Activated CD8-positive, alpha-beta memory T cell treated with anti-CD3 and anti-CD28 coated beads, Interleukin-2, amount 50 U/mL, for 24 hours (primary cell): ENCODE measurements at regions not wholly inside any gene's neighbourhood (a gene's known extent, or its start where the extent isn't known, plus 50 kb on each side); places are given as distances from the start of the nearest gene placed in this dataset.
"Not testable (repeated sequence)": the region's sequence is repeated elsewhere in the genome, so short reads cannot be mapped to it uniquely, and the experiment has no call there.

ENCODE experiments used
- DNase-seq: peaks from one replicate; pipeline ENCODE4 v3.0.0-alpha.2; 2020; ENCODE audit errors: extremely low read depth

DNA sequence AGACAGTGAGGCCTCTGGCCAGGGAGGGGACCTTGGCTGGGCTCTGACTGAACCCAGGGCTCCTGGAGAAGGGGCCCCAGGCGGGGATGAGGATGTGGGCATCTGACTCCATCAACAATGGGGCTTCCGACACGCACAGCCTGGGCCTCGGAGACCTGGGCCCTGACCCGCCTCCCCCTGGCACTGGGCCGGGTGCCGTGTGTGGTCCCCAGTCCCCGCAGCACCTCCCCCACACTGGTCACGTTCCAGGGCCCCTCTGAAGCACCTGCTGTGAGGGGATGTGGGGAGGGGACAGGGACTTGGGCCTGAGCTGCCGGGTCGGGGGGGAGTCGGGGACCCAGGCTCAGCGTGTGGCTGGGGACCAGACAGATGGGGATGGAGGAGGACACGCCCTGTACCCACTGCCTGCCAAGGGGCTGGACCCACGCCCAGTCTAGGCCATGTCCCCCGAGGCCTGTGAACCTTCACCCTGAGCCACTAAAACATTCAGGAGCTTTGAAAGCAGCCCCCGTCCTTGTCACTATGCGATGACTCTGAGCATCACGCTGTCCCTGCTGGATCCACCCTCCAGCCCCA, 165.8 kb downstream of the TMEM121 start:
- not testable (repeated sequence) for DNase-seq

DNA sequence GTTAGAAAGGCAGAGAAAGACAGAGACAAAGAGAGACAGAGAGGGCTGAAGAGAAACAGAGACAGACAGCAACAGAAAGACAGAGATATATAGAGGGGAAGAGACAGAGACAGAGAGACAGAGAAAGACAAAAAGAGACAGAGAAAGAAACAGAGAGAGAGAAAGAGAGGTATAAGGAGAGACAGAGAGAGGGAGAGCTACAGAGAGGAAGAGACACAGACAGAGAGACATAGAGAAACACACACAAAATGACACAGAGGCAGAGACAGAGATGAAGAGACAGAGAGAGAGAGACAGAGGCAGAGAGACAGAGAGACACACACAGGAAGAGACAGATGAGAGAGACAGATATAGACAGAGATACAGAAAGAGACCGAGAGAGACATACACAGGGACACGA, 168.6 kb downstream of the TMEM121 start:
- no peak for DNase-seq

DNA sequence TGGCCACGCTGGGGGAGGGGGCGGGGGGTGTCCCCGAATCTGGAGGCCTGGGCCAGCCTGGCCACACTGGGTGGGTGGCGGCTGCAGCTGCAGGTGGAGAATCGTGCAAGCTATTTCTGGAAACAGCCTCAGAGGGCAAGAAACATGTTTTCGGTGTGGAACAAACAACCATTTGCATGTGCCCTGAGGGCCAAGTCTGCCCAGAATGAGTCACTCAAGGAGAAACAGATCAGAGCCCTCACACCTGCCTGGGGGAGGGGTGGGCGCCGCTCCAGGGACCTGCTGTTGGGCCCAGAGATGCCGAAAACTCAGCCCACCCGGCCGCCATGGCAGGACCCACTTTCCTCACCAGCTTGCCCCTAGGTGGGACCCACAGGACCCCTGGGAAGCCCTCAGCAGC, 170.0 kb downstream of the TMEM121 start:
- not testable (repeated sequence) for DNase-seq

DNA sequence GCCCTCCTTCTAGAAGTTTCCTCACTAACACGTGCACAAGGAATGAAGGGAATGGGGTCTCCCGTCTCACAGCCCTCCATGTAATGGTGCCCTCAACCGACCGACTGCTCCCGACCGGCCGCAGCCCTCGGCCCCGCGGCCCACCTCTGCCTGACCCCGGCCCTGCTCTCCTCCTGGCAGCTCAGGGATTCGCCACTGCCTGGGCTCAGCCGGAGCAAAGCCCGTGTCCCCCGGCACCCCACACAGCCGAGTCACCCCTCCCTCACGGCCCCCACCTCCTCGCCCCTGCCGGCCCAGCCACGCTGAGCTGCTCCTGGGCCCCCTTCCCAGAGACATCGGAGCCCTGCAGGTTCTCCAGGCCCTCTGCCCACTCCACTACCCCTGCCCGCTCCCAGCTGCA, 171.0 kb downstream of the TMEM121 start:
- not testable (repeated sequence) for DNase-seq

DNA sequence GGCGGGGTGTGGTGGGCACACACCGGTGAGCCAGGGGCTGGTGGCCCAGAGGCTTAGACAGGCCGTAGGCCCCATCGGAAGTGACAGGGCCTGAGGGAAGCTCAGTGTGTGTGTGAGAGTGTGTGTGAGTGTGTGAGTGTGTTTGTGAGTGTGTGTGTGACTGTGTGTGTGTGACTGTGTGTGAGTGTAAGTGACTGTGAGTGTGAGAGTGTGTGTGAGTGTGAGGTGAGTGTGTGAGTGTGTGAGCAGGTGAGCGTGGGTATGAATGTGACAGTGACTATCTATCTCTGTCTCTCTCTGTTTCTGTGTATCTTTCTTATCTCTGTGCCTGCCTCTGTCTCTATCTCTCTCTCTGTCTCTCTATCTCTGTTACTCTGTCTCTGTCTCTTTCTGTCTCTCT, 171.6 kb downstream of the TMEM121 start:
- DNase-seq: not testable (repeated sequence)

DNA sequence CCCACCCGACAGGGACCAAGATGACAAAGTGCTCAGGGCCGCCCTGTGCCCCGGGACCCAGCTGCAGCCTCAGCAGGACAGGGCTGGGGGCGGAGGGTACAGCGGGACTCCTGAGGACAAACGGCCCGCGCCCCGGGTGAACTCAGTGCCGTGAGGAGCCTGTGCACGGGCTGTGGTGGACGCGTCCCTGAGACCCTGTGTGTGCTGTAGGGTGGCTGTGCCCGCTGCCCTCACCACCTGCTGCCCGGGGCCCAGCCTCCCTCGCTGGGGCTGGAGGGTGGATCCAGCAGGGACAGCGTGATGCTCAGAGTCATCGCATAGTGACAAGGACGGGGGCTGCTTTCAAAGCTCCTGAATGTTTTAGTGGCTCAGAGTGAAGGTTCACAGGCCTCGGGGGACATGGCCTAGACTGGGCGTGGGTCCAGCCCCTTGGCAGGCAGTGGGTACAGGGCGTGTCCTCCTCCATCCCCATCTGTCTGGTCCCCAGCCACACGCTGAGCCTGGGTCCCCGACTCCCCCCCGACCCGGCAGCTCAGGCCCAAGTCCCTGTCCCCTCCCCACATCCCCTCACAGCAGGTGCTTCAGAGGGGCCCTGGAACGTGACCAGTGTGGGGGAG, 172.7 kb downstream of the TMEM121 start:
- DNase-seq: not testable (repeated sequence)

DNA sequence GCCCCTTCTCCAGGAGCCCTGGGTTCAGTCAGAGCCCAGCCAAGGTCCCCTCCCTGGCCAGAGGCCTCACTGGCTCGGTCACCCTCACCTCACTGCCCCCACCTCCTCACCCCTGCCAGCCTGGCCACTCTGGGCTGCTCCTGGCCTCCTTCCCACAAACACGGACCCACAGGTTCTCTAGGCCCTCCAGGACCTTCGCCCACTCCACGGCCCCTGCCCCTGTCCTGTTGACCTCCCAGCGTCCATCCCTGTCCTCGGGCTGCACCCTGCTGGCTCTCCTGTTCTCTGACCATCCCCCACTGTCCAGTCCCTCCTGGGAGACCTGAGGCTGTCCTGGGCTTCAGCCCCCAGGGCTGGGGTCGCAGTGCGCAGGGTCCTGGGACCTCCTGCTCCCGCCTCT, 173.3 kb downstream of the TMEM121 start:
- DNase-seq: not testable (repeated sequence)

DNA sequence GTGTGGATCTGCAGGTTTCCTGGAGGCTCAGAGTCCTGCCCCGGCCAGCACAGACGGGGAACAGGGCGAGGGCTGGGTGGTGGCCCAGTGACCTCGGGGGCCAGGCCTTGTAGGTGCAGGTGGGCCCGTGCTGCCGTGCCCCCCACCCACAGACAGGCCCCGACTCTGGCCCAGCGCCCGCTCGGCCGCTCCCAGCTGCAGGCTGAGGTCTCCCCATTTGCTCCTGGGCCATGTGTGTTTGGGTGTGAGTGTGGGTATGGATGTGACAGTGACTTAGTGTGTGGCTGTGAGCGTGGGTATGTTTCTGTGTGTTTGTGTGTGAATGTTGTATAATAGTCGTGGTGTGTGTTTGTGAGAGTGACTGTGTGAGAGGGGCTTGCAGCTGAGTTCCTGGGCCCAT, 173.8 kb downstream of the TMEM121 start:
- not testable (repeated sequence) for DNase-seq

DNA sequence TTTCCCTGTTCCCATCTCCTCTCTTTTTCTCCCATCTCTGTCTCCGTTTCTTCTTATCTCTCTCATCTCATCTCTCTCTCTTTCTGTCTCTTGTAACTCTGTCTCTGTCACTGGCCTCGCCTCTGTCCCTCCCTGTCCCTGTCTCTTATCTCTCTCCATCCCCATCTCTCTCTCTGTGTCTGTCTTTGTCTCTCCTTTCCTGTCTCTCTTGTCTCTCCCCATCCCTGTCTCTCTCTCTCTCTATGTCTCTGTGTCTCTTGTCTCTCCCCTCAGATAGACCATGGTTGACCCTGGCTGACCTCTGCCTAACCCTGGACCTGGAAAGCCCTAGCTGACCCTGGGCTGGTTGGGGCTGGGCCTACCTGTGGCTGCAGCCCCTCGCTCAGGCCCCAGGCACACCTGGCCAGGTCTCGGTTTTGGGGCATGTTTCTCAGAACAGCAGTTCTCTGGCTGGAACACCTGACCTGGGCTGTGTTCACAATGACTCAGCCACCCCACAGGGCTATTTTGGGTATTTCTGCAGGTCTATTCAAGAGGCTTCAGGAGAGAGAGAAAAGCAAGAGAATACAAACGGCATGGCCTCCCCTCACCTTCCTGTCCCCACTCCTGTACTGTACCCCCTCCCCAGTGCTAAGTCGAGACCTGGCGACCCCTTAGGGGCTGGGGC, 174.4 kb downstream of the TMEM121 start:
- DNase-seq: no peak

DNA sequence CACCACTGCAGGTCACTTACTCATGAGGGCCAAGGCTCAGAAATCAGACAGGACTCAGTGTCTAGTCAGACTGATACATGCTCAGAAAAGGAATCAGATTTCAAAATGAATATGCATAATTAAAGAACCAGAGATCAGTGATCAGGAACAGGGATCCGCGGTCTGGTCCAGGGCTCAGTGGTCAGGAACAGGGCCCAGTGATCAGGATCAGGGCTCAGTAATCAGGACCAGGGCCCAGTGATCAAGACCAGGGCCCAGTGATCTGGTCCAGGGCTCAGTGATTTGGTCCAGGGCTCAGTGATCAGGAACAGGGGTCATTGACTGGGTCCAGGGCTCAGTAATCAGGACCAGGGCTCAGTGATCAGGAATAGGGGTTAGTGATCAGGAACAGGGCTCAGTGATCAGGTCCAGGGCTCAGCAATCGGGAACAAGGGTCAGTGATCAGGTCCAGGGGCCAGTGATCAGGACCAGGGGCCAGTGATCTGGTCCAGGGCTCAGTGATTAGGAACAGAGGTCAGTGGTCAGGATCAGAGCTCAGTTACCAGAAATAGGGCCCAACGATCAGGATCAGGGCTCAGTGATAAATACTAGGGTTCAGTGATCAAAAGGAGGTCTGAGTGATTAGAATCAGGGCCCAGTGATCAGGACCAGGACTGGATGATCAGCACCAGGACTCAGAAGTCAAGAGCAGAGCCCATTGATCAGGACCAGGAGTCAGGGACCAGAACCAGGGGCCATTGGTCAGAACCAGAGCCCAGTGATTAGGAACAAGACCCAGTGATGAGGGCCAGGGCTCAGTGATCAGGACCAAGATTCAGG, 175.3 kb downstream of the TMEM121 start:
- no peak for DNase-seq

DNA sequence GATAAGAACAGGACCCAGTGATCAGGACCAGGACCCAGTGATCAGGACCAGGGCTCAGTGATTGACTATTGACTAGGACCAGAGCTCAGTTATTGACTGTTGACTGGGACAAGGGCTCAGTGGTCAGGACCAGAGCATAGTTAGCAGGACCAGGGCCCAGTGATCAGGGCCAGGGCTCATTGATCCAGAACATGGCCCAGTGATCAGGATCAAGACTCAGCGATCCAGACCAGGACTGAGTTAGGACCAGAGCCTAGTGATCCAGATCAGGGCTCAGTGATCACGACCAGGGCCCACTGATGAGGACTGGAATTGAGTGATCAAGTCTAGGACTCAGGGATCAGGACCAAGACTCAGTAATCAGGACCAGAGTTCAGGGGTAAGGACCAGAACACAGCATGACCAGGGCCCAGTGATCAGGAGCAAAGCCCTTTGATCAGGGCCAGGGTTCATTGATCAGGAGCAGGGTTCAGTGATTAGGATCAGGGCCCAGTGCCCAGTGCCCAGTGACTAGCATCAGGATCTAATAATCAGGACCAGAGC, 176.0 kb downstream of the TMEM121 start:
- DNase-seq: no peak

DNA sequence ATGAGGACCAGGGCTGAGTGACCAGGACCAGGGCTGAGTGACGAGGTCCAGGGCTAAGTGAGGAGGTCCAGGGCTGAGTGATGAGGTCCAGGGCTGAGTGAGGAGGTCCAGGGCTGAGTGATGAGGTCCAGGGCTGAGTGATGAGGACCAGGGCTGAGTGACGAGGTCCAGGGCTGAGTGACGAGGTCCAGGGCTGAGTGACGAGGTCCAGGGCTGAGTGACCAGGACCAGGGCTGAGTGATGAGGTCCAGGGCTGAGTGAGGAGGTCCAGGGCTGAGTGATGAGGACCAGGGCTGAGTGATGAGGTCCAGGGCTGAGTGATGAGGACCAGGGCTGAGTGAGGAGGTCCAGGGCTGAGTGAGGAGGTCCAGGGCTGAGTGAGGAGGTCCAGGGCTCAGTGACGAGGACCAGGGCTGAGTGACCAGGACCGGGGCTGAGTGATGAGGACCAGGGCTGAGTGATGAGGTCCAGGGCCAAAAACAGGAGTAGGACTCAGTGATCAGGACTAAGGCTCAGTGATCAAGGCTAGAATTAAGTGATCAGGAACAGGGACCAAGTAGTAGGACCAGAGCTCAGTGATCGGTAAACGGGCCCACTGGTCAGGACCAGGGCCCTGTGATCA, 176.8 kb downstream of the TMEM121 start:
- not testable (repeated sequence) for DNase-seq

DNA sequence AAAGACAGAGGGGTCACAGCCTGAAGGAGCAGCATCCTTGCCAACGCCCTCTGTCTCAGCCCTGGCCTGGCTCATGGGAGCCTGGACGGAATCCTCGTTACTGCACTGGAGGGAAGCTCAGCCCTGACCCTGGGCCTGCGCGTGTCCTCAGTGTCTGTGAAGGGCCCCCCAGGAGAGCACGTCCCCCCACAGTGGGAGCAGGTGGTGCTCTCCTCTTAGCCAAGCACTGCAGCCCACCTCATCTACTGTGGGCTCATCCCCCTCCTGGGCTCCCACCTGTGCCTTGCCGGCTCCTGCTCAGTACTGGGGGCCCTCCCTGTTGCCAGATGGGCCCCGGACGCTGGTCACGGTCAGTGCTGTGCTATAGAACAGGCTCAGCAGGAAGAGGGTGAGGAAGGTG, 177.7 kb downstream of the TMEM121 start:
- not testable (repeated sequence) for DNase-seq

DNA sequence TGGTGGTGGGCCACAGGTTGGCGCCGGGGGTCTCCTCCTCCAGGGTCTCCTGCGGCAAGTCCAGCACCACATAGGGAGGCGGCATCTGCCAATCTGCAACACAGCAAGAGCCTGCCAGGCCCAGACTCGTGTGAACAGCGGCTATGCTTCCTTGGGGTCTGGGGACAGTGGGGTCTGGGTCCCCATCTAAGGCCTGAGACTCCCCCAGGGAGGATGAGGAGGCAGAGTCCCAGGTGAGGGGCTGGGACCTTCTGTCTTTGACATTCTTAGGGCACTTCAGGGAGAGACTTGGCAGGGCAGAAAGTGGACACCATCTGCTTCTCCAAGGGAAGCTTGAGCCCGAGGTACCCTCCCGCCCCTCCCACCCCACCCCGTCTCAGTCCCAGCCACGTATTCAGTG, 178.1 kb downstream of the TMEM121 start:
- not testable (repeated sequence) for DNase-seq

DNA sequence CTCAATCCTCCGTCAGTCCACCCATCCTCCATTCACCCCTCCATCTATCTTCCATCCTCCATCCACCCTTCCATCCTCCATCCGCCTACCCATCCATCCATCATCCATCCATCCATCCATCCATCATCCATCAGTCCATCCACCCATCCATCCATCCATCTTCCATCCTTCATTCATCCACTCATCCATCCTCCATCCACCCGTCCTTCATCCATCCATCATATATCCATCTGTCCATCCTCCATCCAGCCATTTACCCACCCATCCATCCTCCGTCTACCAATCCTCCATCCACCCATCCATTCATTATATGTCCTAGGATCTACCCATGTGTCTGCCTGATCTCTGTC, 179.1 kb downstream of the TMEM121 start:
- not testable (repeated sequence) for DNase-seq

DNA sequence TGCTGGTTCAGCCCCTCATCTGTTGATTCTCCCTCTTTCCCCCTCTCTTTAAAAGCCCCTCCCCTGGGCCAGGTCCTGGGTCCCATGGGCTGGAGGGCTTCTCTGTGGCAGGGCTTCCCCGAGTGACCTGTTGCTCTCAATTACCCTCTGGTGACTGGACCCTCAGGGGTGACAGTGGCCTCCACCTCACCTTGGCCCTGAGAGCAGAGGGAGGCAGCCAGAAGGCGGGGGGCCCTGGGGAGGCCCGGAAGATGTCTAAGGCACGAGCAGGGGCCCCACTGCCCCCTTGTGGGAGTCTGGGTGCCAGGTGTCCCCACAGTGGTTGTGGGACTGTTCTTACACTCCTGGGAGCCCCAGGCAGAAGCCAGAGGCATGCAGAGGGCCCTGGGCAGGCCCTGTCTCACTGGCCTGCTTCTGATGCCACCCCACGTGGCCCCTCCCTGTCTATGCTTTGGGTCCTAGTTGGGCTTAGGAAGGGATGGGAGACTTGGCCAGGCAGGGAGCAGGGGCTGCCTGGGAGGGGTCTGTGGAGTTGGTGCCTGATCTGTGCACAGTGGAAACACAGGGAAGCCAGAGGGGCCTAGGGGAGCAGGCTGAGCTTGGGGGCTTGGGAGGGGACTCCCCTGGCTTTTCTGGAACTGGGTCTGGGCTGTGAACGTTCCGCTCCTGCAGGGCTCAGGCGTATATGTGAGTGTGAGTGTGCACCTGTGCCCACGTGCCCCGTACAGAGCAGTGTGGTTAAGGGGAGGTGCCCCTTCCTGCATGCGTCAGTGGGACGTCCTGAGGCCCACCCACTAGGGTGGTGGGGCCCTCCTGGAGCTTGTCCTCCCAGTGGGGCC, 179.7 kb downstream of the TMEM121 start:
- not testable (repeated sequence) for DNase-seq

DNA sequence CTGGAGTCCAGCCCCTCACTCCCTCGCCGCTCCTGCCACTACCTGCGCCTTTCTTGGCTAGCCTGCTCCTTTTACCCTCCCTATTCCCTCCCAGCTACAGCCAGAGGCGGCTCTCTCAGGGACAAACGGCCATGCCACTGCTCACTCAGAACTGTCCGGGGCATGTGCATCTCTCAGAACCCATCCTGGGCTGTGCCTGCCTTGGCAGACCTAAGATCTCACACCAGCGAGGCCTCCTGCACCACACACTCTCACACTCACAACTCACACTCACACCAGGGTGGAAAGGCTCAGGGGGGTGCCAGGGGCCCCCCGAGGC, 180.3 kb downstream of the TMEM121 start:
- not testable (repeated sequence) for DNase-seq

DNA sequence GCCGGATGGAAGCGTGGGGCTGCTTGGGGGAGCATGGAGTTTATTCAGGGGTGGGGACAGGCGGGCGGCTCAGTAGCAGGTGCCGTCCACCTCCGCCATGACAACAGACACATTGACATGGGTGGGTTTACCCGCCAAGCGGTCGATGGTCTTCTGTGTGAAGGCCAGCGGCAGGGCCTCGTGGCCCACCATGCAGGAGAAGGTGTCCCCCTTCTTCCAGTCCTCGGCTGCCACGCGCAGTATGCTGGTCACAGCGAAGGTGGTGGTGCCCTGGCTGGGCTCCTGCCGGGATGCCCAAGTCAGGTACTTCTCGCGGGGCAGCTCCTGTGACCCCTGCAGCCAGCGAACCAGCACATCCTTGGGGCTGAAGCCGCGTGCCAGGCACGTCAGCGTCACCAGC, 180.7 kb downstream of the TMEM121 start:
- DNase-seq: not testable (repeated sequence)

DNA sequence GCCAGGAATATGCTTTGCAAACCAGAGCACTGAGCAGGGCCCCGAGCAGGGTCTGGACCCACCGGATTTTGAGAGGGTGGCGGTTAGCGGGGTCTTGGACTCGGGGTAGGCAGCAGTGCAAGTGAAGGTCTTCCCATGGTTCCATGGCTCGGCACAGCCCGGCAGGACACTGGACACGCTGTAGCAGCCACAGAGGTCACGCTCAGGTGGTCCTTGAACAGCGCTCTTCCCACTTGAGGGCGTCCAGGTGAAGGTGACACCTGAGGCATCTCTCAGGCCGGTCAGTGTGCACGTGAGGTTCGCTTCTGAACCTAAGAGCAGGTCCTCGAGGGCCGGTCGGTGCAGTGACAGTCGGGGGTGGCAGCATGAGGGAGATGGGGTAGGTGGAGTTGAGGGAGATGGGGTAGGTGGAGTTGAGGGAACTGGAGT, 181.4 kb downstream of the TMEM121 start:
- DNase-seq: not testable (repeated sequence)

DNA sequence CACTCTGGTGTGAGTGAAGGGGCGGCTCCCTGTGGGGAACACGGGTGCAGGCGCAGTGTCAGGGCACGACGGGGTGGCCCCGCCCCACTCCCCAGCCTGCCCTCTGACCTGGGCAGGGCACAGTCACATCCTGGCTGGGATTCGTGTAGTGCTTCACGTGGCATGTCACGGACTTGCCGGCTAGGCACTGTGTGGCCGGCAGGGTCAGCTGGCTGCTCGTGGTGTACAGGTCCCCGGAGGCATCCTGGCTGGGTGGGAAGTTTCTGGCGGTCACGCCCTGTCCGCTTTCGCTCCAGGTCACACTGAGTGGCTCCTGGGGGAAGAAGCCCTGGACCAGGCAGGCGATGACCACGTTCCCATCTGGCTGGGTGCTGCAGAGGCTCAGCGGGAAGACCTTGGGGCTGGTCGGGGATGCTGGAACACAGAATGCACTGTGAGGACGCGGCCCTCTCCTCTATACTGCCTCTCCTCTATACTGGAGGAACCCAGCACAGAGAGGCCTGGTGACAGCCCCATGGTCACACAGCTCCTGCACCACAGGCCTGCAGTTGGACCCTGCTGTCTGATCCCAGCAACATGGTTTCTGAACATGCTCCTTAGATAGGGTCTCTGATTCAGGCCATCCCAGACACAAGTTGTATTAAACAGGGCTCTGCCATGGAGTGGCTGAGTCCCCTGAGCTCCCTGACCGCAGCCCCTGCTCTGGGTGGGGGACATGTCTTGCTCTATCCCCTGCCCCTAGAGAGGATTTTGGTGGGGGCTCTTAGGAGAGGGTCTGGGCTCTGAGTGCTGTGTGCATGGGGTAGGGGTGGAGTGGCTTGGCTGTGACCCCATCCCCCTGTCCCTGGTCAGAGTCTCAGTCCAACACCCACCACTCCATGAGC, 182.1 kb downstream of the TMEM121 start:
- DNase-seq: not testable (repeated sequence)
